Upper lobe of right lung (tissue), 1 donor: ENCODE measurements at regions not wholly inside any gene's neighbourhood (a gene's known extent, or its start where the extent isn't known, plus 50 kb on each side); places are given as distances from the start of the nearest gene placed in this dataset.
A peak's percentile ranks its signal among the peaks of the same experiment; 100 is the strongest.

ENCODE experiments used
- ATAC-seq: fragments of 200-7000 bp; cut with Tn5 transposase; one replicate; pipeline ENCODE4 v1.9.1; 2020; ENCODE audit warnings: mild to moderate bottlenecking, moderate library complexity
- DNase-seq: peaks from one replicate; pipeline ENCODE4 v3.0.0-alpha.2; 2020
- H3K27ac ChIP-seq: fragments of 200-600 bp; one replicate; pipeline ENCODE4 v1.8.0; 2022
- H3K27me3 ChIP-seq: fragments of 200-600 bp; one replicate; pipeline ENCODE4 v1.8.0; 2022; ENCODE audit warnings: mild to moderate bottlenecking
- H3K36me3 ChIP-seq: fragments of 200-600 bp; one replicate; pipeline ENCODE4 v1.8.0; 2022
- H3K4me1 ChIP-seq: fragments of 200-600 bp; one replicate; pipeline ENCODE4 v1.8.0; 2022
- H3K4me3 ChIP-seq: fragments of 200-600 bp; one replicate; pipeline ENCODE4 v1.8.0; 2022; ENCODE audit warnings: mild to moderate bottlenecking
- H3K9me3 ChIP-seq: fragments of 200-600 bp; one replicate; pipeline ENCODE4 v1.8.0; 2022
- CTCF ChIP-seq: fragments of 200-600 bp; IDR thresholded peaks from one replicate; pipeline ENCODE4 v1.8.0; 2022; ENCODE audit warnings: antibody characterized with exemption
- intact Hi-C: fragments of 100-400 bp; cut with DNase I; formaldehyde crosslinking; loops from one replicate; pipeline ENCODE4 v1.11.0; 2022
- donor health status: DM: no; HTN: yes; CAD: no; lungs with severe emphysema.

DNA sequence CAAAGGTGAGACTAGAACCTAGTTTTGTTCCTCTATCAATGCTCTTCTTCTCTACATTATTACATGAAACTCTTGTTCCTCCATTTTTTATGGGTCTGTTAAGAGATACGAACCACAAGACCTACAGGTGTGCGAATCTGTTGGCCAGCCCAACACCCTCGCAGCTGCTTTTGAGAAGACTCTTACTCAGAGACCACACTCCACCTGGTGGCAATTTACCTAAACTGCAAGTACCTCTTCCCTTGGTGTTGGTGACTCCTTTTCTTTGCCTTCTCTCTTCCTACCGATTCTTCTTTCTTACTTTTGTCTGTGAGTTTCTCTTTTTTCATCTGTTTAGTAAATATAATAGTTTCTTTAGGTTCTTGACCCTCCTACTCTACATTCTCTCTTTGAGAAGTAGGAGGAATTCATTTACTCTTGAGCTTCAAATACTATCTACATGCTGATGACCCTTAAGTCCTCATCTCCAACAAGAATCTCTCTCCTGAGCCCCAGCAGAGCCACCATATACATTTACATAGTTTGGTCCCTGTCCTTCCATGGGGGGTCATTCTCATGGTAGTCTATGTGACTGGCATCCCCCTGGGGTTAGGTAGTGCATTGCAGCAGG, 81.8 kb upstream of the GAREM1 start:
- Histone ChIP-seq H3K4me3 (no peak overlapping the region), H3K27me3 (no peaks in the 10 kb centered on the region), H3K27ac (no peak overlapping the region), H3K4me1 (no peaks in the 10 kb centered on the region), H3K9me3 (no peaks in the 10 kb centered on the region), H3K36me3 (no peaks in the 10 kb centered on the region)
- ATAC-seq (peak; percentile 91), DNase-seq (no peak)
- peak; percentile 85 for TF ChIP-seq CTCF
- intact Hi-C loops: loop anchor here (5.0 kb wide), 1 partner anchor 395 kb away; no protein-coding TSS in a partner anchor

GRCh38 chr18:32550963-32551362, 80.3 kb upstream of the GAREM1 start:
- Histone ChIP-seq H3K36me3 (no peaks in the 10 kb centered on the region), H3K4me1 (no peaks in the 10 kb centered on the region), H3K9me3 (no peaks in the 10 kb centered on the region), H3K4me3 (no peak overlapping the region), H3K27ac (no peak overlapping the region), H3K27me3 (no peaks in the 10 kb centered on the region)
- ATAC-seq: no peak
- no peak for TF ChIP-seq CTCF
- DNase-seq: no peak
- intact Hi-C loops: loop anchor here (5.0 kb wide), 1 partner anchor 394 kb away; no protein-coding TSS in a partner anchor

DNA sequence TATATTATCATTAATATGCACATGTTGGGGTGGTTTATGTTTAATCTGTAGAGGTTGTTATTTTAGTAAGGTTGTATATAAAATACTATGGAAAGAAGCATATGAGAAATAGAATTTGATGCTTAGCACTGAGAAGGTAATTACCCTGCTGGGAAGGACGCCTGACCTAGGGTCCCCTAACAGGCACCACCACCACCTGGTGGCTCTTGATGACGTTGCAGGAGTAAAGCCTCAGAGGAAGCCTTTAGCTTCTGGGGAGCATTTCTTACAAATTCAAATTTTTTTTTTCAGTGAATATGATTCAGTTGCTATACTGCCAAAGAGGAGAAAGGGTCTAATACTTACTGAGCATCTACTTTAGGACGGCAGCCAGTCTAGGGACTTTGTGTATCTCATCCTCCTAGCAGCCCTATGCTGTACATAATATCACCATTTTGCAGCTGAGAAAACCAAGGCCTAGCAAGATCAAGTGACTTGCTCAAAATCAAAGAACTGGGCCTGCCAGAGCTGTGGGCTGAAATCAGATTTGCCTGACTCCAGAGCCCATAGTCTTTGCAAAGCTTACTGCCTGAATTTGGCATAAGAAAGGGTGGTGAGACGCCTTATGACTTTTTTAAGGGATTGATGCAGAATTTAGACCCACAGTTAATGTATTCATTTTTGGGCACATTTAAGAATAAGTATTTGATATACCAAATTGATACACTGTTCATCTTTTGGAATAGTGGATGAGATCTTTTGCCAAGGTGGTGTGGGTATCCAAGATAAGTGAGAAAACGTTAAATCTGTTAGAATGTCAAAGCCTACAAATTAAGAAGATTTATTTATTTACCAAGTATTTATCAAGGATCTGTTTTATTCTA, 78.8 kb upstream of the GAREM1 start:
- no peaks in the 10 kb centered on the region for H3K4me1 ChIP-seq
- H3K4me3 ChIP-seq: no peak overlapping the region
- H3K27ac ChIP-seq: no peak overlapping the region
- no peaks in the 10 kb centered on the region for H3K9me3 ChIP-seq
- intact Hi-C loops: loop anchor here (5.0 kb wide), 1 partner anchor 392 kb away; no protein-coding TSS in a partner anchor
- ATAC-seq (peak; percentile 80), DNase-seq (no peak)
- no peaks in the 10 kb centered on the region for H3K36me3 ChIP-seq
- H3K27me3 ChIP-seq: no peaks in the 10 kb centered on the region
- TF ChIP-seq CTCF: peak; percentile 62

GRCh38 chr18:32548688-32549087, 78.0 kb upstream of the GAREM1 start:
- Histone ChIP-seq H3K9me3 (no peaks in the 10 kb centered on the region), H3K27ac (no peak overlapping the region), H3K4me3 (no peak overlapping the region), H3K4me1 (no peaks in the 10 kb centered on the region), H3K27me3 (no peaks in the 10 kb centered on the region), H3K36me3 (no peaks in the 10 kb centered on the region)
- no peak for DNase-seq
- no peak for ATAC-seq
- intact Hi-C loops: no loop called here
- no peak for TF ChIP-seq CTCF

DNA sequence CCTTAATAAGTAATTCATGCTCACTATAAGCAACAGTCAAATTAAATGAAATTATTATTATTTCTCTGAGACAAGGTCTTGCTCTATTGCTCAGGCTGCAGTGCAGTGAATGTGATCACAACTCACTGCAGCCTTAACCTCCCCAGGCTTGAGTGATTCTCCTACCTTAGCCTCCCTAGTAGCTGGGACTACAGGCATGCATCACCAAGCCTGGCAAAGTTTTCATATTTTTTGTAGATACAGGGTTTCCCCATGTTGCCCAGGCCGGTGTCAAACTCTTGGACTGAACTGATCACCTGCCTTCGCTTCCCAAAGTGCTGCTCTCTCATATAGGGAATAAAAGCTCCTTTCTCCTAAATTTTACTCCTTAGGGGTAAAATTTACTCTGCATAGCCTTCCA, 74.9 kb upstream of the GAREM1 start:
- ATAC-seq: no peak
- Histone ChIP-seq H3K27me3 (no peaks in the 10 kb centered on the region), H3K4me3 (no peak overlapping the region), H3K9me3 (no peaks in the 10 kb centered on the region), H3K27ac (no peak overlapping the region), H3K36me3 (no peaks in the 10 kb centered on the region), H3K4me1 (no peaks in the 10 kb centered on the region)
- intact Hi-C loops: no loop called here
- DNase-seq: no peak
- no peak for TF ChIP-seq CTCF
